ENCODE measurements at regions not wholly inside any gene's neighbourhood (a gene's known extent, or its start where the extent isn't known, plus 50 kb on each side); places are given as distances from the start of the nearest gene placed in this dataset.

DNA sequence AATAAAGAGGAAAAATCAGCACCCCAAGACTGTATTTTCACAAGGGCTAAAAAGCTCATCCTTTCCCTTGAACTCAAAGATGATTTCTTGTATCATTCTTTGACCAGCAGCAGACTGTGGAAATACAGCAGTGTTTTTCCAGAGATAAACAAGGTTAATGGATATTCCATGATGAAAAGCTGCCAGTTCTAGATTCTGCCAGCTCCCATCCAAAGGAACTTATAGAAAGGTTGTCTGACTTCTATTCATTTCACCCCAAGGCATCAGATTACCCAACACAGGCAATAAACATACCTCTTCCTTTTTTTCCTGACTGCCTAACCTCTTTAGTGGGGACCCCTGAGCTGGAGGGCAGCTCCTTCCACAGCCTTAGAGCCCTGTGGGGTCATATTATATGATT, 375.8 kb upstream of the THBS1 start:
- TF ChIP-seq EZH2 (IDR thresholded peaks at IDR 0.05; ENCODE audit: insufficient read depth, poor library complexity, severe bottlenecking) (no peak), EZH2phosphoT487 (IDR thresholded peaks at IDR 0.05; ENCODE audit: insufficient read depth, low read depth) (no peak)
